ENCODE measurements at regions not wholly inside any gene's neighbourhood (a gene's known extent, or its start where the extent isn't known, plus 50 kb on each side); places are given as distances from the start of the nearest gene placed in this dataset.

GRCh38 chr2:146814971-146815370, 1029.9 kb upstream of the ACVR2A start:
- H3K27me3 ChIP-seq, result no peaks in the 10 kb centered on the region
- DNase-seq, result no peak
- TF ChIP-seq CTCF (IDR thresholded peaks at IDR 0.05) (no peak), POLR2A (IDR thresholded peaks at IDR 0.05) (no peak)
- no peaks in the 10 kb centered on the region for H3K36me3 ChIP-seq
- H3K4me3 ChIP-seq, result no peak overlapping the region
- H3K9me3 ChIP-seq, result no peaks in the 10 kb centered on the region
- H3K27ac ChIP-seq, result no peak overlapping the region
- H3K4me1 ChIP-seq, result no peaks in the 10 kb centered on the region

- no peaks in the 10 kb centered on the region for H3K9me3 ChIP-seq
- H3K4me3 ChIP-seq, result no peak overlapping the region
- H3K27ac ChIP-seq, result no peak overlapping the region
- TF ChIP-seq CTCF (IDR thresholded peaks at IDR 0.05) (no peak), POLR2A (IDR thresholded peaks at IDR 0.05) (no peak)
- no peaks in the 10 kb centered on the region for H3K27me3 ChIP-seq
- no peaks in the 10 kb centered on the region for H3K4me1 ChIP-seq
- no peaks in the 10 kb centered on the region for H3K36me3 ChIP-seq
- no peak for DNase-seq
Observed at GRCh38 chr2:146807568-146808168, 1037.2 kb upstream of the ACVR2A start.

- no peaks in the 10 kb centered on the region for H3K27me3 ChIP-seq
- H3K4me1 ChIP-seq, result no peaks in the 10 kb centered on the region
- H3K9me3 ChIP-seq, result no peaks in the 10 kb centered on the region
- no peak overlapping the region for H3K4me3 ChIP-seq
- H3K27ac ChIP-seq, result no peak overlapping the region
- TF ChIP-seq CTCF (IDR thresholded peaks at IDR 0.05), result no peak
- no peak for DNase-seq
- no peaks in the 10 kb centered on the region for H3K36me3 ChIP-seq
Observed at GRCh38 chr2:146806364-146807005, 1038.3 kb upstream of the ACVR2A start.

- H3K4me3 ChIP-seq, result no peak overlapping the region
- no peaks in the 10 kb centered on the region for H3K27me3 ChIP-seq
- H3K36me3 ChIP-seq, result no peaks in the 10 kb centered on the region
- DNase-seq, result no peak
- no peak overlapping the region for H3K27ac ChIP-seq
- TF ChIP-seq CTCF (IDR thresholded peaks at IDR 0.05), result no peak
- no peak for TF ChIP-seq POLR2A (IDR thresholded peaks at IDR 0.05)
- no peaks in the 10 kb centered on the region for H3K9me3 ChIP-seq
- no peaks in the 10 kb centered on the region for H3K4me1 ChIP-seq
Observed at GRCh38 chr2:146804288-146804687, 1040.5 kb upstream of the ACVR2A start.

- Histone ChIP-seq H3K4me1 (no peaks in the 10 kb centered on the region), H3K9me3 (no peaks in the 10 kb centered on the region), H3K27ac (no peak overlapping the region), H3K4me3 (no peak overlapping the region), H3K36me3 (no peaks in the 10 kb centered on the region), H3K27me3 (no peaks in the 10 kb centered on the region)
- DNase-seq, result no peak
- TF ChIP-seq POLR2A (IDR thresholded peaks at IDR 0.05) (no peak), CTCF (IDR thresholded peaks at IDR 0.05) (no peak)
Observed at GRCh38 chr2:146801886-146802285, 1042.9 kb upstream of the ACVR2A start.

Measured in Peyer's patch (tissue), 4 donors.